ENCODE measurements at regions not wholly inside any gene's neighbourhood (a gene's known extent, or its start where the extent isn't known, plus 50 kb on each side); places are given as distances from the start of the nearest gene placed in this dataset.

DNA sequence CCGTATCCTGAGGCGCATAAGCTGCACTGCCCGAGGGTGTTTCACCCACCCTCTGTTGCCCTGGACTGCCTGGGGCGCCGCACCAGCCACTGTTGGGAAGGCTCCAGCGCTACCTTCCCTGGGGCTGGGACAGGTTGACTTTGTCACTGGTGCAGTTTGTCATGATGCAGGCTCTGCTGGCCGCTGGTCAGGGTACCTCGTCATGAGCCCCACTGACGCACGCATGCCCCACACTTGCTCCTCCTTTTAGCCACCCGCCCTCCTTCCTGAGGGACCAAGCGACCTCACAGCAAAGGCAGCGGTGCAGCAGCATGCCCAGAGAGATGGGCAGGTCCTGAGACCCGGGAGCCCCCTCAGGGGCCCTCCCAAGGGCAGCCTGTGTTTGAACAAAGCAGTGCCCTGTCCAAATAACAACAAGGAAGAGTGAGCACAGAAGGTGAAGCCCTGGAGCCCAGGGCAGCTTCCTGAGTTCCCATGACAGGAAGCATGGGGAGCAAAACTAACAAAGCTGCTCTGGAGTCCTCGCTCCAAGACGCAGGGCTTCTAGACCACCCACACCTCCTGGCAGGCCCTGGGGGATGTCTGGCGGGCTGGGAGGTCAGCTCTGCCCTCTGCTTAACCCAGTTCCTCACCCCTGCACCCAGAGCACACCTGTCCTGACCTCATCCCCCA lies 50.1 kb upstream of the SMOC2 start:
- no peaks in the 10 kb centered on the region for H3K9me1 ChIP-seq (ENCODE audit: insufficient read depth, low read length)
- H4K20me1 ChIP-seq (ENCODE audit: insufficient read depth, low read length): no peaks in the 10 kb centered on the region
- H3K4me1 ChIP-seq (ENCODE audit: control insufficient read depth, insufficient read depth, low read length): no peaks in the 10 kb centered on the region
- H2BK5ac ChIP-seq (ENCODE audit: low read depth, low read length, poor library complexity, severe bottlenecking): no peak overlapping the region
- H3K36me3 ChIP-seq (ENCODE audit: control insufficient read depth, insufficient read depth, low read length): no peaks in the 10 kb centered on the region
- WGBS, 2 experiments (ENCODE audit: extremely low coverage in 2 of 2, insufficient read length in 1 of 2): 43% methylated on average over 4 of the region's 17 CpGs; no CpG with 5 or more reads in 1 of the 2 experiments
- no peak overlapping the region for H4K8ac ChIP-seq (ENCODE audit: low read depth in 2 of 2, low read length in 2 of 2)
- dilution Hi-C loops (cut with HindIII; ENCODE audit: low sequenced_read_pairs, unreplicated experiment): no loop called here
- H4K91ac ChIP-seq (ENCODE audit: insufficient read depth, low read depth, low read length): no peak overlapping the region
- TF ChIP-seq SMC3 (IDR thresholded peaks at IDR 0.05; ENCODE audit: low read depth, low read length): no peak
- POLR2A ChIA-PET (ENCODE audit: unreplicated experiment): no interaction called here
- peaks cover 65% of the 10 kb centered on the region for H3K9me3 ChIP-seq (ENCODE audit: control insufficient read depth, insufficient read depth, low read length)
- H3K27me3 ChIP-seq (ENCODE audit: control insufficient read depth, insufficient read depth, low read length): no peaks in the 10 kb centered on the region
- H3K18ac ChIP-seq (ENCODE audit: low read depth, low read length): no peak overlapping the region
- no peak overlapping the region for H3K9ac ChIP-seq (ENCODE audit: low read depth, low read length)
- no peak overlapping the region for H2BK120ac ChIP-seq (ENCODE audit: low read depth, low read length)
- ATAC-seq (ENCODE audit: low read depth) (no peak), DNase-seq (no peak)
- H2BK15ac ChIP-seq (ENCODE audit: low read depth, low read length): no peak overlapping the region
- no peak overlapping the region for H3K4me2 ChIP-seq (ENCODE audit: low read depth, low read length)
- BruUV-seq (replicated peaks): no TSS peak
- no peak overlapping the region for H3K4ac ChIP-seq (ENCODE audit: low read depth, low read length)
- CTCF ChIA-PET: no interaction called here
- in situ Hi-C loops (cut with MboI; ENCODE audit: low sequenced_read_pairs): no loop called here
- no peak overlapping the region for H2AFZ ChIP-seq (replicated peaks; ENCODE audit: low read length, poor library complexity)
- H2AK5ac ChIP-seq (ENCODE audit: low read depth, low read length): no peak overlapping the region
- H4K5ac ChIP-seq (ENCODE audit: low read depth, low read length): no peak overlapping the region
- no peak overlapping the region for H3K56ac ChIP-seq (ENCODE audit: extremely low read depth, insufficient read depth, low read length)
- H3K23ac ChIP-seq (ENCODE audit: low read depth, low read length): no peak overlapping the region
- no peak overlapping the region for H2AK9ac ChIP-seq (replicated peaks; ENCODE audit: low read depth, low read length, poor library complexity)
- intact Hi-C loops (cut with micrococcal nuclease): no loop called here
- no peak overlapping the region for H2BK20ac ChIP-seq (ENCODE audit: low read depth, low read length)
- no peak overlapping the region for H3K4me3 ChIP-seq (ENCODE audit: insufficient read depth, low read depth, low read length)
- no peaks in the 10 kb centered on the region for H3K79me1 ChIP-seq (ENCODE audit: low read depth in 1 of 2, low read length in 2 of 2)
- no peak overlapping the region for H3K27ac ChIP-seq (ENCODE audit: insufficient read depth, low read length)
- H3K14ac ChIP-seq (replicated peaks; ENCODE audit: low read depth, low read length): no peak overlapping the region
